NCI-H748 (cell line): ENCODE measurements at regions not wholly inside any gene's neighbourhood (a gene's known extent, or its start where the extent isn't known, plus 50 kb on each side); places are given as distances from the start of the nearest gene placed in this dataset.
A peak's percentile ranks its signal among the peaks of the same experiment; 100 is the strongest.
"Not testable (repeated sequence)": the region's sequence is repeated elsewhere in the genome, so short reads cannot be mapped to it uniquely, and the experiment has no call there.

Source experiments
- DNase-seq: peaks from one replicate; lab custom pipeline; 2025; ENCODE audit not compliant: unreplicated experiment; lab: John Stamatoyannopoulos, UW

DNA sequence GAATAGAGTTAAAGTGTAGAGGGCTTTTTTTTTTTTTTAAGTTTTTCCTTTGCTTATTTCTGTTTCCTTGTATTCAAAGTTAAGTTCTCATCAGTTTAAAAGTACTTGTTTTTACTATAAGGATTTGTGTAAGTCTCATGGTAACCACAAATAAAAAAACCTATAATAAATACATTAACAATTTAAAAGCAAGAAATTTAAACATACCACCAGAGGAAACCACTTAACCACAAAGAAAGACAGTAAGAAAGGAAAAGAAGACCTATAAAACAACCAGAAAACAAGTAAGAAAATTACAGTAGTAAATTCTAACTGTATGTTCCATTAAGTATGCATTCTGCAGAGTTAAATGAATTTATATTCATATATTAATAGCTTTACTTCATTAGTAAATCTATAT is 999.1 kb upstream of the ATXN8OS start:
- DNase-seq = no peak

DNA sequence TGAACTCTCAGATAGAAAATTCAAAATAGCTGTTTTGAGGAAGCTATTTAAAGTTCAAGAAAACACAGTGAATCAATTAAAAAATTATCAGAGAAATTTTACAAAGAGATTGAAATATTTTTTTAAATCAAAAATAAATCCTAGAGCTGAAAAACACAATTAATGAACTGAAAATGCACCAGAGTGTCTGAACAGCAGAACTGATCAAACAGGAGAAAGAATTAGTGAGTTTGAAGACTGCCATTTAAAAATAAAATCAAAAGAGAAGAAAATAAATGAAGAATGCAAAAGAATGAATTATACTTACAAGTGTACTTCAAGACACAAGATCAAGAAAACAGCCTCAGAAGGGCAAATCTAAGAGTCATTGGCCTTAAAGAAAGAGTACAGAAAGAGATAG is 1000.2 kb upstream of the ATXN8OS start:
- no peak for DNase-seq

- DNase-seq = no peak
These were observed 1005.8 kb upstream of the ATXN8OS start for GRCh38 chr13:69101841-69102240.

- no peak for DNase-seq
These were observed 1013.1 kb upstream of the ATXN8OS start for GRCh38 chr13:69094485-69094884.

DNA sequence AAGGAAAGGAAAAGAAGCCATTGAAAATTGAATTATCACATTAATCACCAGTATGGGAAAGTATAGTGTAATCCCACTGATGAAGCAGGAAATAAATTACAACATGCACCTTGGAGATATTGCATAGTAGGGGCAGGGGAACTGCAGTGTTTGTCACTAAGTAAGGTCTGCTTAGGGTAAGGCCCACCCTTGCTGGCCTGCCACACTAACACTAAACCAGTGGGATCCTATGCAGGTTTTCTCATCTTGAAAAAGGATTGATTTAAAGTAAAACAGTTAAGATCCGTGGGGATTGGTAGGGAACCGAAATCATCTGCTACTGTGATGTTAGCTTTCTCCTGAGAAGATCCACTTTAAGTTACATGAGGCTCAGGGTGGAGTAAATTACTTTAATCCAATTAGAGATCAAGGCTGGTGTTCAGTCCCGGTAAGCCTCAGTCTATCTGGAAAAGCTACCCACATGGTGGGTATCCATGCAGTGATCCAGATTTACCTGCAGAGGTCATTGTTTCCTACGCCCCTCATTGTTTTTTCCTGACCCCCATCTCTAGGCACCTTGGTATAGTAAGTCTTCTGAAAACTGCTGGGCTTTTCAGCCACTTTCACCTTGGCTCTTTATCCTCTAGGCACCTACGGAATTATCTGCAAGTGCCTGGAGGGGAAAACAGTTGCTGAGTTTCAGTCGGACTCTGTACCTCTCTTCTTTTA is 1014.9 kb upstream of the ATXN8OS start:
- DNase-seq = no peak

DNA sequence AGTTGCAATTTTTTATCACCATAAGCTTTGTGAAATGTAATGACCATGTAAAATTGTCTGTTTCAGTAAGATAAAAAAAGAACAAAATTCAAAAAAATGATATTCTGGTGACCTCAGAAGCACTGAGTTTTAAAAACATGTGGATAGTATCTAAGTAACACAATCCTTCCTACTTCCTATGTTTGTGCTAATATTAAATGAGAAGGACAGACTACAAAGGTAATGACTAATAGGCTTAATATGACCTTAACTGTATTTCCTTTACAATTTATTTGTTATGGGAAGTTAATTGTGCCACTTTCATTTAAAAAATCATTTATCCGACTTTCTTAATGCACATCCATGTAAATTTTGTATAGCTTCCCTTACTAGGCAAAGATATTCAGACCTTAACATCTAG is 1030.4 kb upstream of the ATXN8OS start:
- no peak for DNase-seq

- no peak for DNase-seq
These were observed 1038.0 kb upstream of the ATXN8OS start for GRCh38 chr13:69069554-69070133.

DNA sequence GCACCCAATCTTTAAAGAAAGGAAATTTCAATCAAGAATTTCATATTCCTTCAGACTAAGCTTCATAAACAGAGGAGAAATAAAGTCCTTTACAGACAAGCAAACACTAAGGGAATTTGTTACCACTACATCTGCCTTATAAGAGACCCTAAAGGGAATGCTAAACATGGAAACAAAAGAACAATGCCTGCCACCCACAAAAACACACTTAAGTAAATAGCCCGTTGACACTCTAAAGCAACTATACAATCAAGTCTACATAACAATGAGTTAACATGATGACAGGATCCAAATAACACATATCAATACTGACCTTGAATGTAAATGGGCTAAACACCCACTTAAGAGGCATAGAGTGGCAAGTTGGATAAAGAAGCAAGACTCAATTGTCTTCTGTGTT is 1056.9 kb upstream of the ATXN8OS start:
- DNase-seq = peak; percentile 44

- DNase-seq = no peak
These were observed 1063.0 kb upstream of the ATXN8OS start for GRCh38 chr13:69044629-69045028.

DNA sequence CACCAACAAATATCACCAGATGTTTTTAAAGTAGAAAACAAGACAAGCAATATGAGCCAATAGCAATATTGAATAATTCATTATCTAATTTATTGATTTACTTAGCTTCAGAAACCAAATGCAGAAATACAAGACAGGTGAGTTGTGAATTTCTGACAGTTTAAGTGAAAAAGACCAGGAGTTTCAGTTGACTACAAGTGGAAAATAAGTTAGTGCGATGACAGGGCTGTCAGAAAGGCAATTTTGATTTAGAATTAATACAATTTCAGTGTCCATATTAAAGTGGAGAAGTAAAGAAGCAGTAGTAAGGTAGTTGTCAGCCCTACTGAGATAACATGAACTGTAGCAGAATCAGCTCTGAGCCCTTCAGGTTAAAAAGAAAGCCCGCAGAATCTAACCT is 1066.7 kb upstream of the ATXN8OS start:
- no peak for DNase-seq

DNA sequence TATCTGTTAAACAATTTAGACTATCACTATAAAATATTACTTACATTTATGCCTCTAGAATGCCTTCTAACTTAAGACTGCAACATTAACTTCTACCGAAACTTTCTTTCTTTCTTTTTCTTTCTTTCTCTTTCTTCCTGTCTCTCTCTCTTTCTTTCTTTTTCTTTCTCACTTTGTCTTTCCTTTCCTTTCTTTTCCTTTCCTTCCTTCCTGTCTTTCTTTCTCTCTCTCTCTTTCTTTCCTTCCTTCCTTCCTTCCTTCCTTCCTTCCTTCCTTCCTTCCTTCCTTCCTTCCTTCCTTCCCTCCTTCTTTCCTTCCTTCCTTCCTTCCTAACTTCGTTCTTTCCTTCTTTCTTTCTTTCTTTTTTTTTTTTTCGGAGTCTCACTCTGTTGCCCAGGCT is 1071.9 kb upstream of the ATXN8OS start:
- DNase-seq = no peak

DNA sequence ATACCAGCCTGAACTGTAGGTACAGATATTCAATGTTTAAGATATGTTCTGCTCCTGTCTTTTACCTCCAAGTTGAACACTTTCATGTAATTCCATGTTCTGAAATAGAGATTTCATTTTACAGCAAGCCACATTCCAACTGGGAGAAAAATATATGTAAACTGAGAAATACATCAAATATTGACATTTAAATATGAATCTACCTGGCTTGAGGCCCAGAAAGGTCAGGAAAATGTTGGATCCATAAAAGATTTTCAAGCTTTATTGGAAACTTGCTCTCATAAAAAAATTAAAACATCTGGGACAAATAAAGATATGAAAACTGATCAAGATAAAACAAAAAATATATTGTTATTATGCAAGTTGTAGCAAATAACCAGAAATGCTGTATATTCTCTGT is 1078.7 kb upstream of the ATXN8OS start:
- no peak for DNase-seq

- DNase-seq = no peak
These were observed 1087.5 kb upstream of the ATXN8OS start for GRCh38 chr13:69020120-69020519.

GRCh38 chr13:69018173-69018572 is 1089.5 kb upstream of the ATXN8OS start:
- not testable (repeated sequence) for DNase-seq

GRCh38 chr13:69010789-69011188 is 1096.8 kb upstream of the ATXN8OS start:
- DNase-seq = no peak

- no peak for DNase-seq
These were observed 1099.1 kb upstream of the ATXN8OS start for GRCh38 chr13:69008499-69008898.

GRCh38 chr13:68998056-68998455 is 1109.6 kb upstream of the ATXN8OS start:
- DNase-seq = no peak

DNA sequence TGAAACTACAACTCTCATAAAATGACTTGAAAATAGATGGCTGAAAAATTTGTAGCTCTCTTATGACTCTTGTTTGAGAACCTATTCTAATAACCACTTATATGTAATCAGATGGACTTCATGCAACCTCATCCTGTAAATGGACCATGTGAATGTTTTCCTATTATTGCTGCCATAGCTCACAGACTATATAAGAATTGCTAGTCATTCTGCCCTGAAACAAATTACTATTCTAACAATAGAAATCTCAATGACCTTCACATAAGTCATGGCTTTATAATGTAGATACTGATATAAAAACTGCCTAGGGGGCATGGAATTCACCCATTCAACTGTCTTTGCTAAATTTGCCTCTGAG is 1111.0 kb upstream of the ATXN8OS start:
- no peak for DNase-seq

DNA sequence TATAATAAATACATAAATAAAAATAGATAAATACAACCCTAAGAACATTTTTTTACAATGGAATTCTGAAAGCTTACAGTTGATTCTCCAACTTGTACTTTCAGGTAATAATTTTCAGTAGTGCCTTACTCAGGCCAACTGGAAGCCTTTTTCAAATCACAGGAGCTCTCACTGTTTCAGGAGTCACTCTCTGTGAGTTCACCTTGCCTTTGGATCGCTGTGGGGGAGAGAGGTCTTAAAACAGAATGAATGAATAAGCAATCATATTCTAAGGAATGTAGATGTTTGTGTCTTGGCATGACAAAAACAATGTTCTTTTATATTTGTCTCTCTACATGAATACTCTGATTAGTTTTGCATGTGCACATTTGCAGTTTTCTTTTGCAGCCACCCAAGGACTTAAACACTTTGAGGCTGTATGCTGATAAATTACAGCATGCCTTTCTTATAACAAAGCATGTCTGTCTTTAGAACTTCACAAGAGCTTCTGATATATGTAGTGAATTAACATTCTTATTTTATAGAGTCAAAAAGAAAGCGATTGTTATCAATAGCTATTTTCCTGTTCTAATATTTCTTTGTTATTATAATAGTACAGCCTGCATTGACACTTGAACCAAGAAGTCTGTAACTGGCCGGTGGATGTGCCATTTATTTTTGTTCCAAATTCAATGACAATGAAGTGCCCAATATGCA is 1111.5 kb upstream of the ATXN8OS start:
- DNase-seq = no peak

DNA sequence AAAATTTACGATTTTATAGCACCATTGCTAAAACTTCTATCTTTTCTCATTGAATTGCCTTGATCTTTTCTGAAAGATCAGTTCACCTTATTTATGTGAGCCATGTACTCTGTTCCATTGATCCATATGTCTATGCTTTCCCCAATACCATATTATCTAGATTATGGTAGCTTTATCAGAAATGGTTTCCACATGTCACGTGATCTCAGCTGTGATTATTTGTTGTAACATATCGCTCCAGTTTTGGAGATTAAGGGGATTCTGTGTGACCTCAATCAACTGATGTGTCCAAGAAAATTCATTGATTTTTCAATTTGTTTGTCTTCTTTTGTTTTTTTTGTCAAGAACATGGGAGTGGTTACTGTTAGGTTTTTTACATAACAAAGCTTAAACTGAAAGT is 1114.5 kb upstream of the ATXN8OS start:
- no peak for DNase-seq

DNA sequence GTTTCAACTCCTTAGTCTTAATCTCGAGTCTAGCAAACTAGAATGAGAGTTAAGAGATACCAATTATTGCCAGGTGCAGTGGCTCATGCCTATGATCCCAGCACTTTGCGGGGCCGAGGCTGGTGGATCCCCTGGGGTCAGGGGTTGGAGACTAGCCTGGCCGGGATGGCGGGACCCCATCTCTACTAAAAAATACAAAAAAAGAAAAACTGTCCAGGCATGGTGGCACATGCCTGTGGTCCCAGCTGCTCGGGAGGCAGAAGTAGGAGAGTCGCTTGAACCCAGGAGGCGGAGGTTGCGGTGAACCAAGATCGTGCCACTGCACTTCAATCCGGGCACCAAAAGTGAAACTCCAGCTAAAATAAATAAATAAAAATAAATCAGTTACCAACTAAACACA is 1119.5 kb upstream of the ATXN8OS start:
- DNase-seq = no peak

DNA sequence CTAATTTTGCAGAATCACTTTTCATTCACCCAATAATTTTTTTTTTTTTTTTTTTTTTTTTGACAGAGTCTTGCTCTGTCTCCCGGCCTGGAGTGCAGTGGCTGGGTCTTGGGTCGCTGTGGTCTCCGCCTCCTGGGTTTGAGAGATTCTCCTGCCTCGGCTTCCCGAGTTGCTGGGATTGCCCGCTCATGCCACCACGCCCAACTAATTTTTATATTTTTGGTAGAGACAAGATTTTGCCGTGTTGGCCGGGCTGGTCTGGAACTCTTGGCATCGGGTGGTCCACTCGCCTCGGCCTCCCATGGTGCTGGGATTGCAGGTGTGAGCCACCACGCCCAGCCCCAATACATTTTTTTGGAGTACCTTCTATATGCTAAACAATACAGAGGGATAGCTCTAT is 1120.0 kb upstream of the ATXN8OS start:
- DNase-seq = no peak
